ENCODE measurements at regions not wholly inside any gene's neighbourhood (a gene's known extent, or its start where the extent isn't known, plus 50 kb on each side); places are given as distances from the start of the nearest gene placed in this dataset.

DNA sequence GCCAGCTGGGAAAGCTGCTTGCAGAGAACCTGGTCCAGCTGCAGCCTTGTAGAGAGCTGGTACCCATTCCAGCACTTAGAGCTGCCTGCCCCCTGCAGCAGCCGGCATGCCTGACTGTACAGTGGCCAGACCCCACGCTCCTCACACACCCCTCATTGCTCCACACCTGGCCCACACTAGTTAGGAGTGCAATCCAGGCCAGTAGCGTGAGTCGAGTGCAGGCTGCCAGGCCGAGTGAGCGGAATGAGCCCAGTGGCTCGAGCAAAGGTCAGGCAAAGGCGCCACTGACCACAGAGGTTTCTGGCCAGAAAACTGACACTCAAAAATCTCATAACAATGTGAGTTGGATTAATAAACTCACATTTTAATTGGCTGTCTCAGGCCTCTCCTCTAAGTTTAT is 921.7 kb upstream of the KCND2 start:
- TF ChIP-seq BHLHE40 (IDR thresholded peaks at IDR 0.05; ENCODE audit: low read depth, low read length) (no peak), ELK1 (IDR thresholded peaks at IDR 0.05; ENCODE audit: borderline replicate concordance, low read depth, low read length) (no peak), FOS (IDR thresholded peaks at IDR 0.05; ENCODE audit: low read depth, low read length) (no peak), SMC3 (IDR thresholded peaks at IDR 0.05; ENCODE audit: low read depth, low read length) (no peak), MAFK (IDR thresholded peaks at IDR 0.05; ENCODE audit: low read depth, low read length) (no peak), NFE2L2 (IDR thresholded peaks at IDR 0.05; ENCODE audit: low read depth, low read length) (no peak), RAD21 (IDR thresholded peaks at IDR 0.05; ENCODE audit: low read length) (no peak), MAZ (IDR thresholded peaks at IDR 0.05; ENCODE audit: borderline replicate concordance, low read depth, low read length) (no peak)
- H2BK20ac ChIP-seq (ENCODE audit: low read depth, low read length), result no peak overlapping the region
- DNase-seq (no peak), ATAC-seq (ENCODE audit: low read depth) (no peak)
- no peak overlapping the region for H2BK5ac ChIP-seq (ENCODE audit: low read depth, low read length, poor library complexity, severe bottlenecking)
- peaks cover 12% of the 10 kb centered on the region; the same call in 1 of the 2 replicates for H3K9me3 ChIP-seq (ENCODE audit: control insufficient read depth, insufficient read depth, low read length)
- H4K91ac ChIP-seq (ENCODE audit: insufficient read depth, low read depth, low read length), result no peak overlapping the region
- H4K8ac ChIP-seq (ENCODE audit: low read depth in 2 of 2, low read length in 2 of 2), result no peak overlapping the region
- H3K9me1 ChIP-seq (ENCODE audit: insufficient read depth, low read length), result no peaks in the 10 kb centered on the region
- no TSS peak for BruUV-seq (replicated peaks)
- H2BK120ac ChIP-seq (ENCODE audit: low read depth, low read length), result no peak overlapping the region
- no peak overlapping the region for H2BK15ac ChIP-seq (ENCODE audit: low read depth, low read length)
- CTCF ChIA-PET, result no interaction called here
- no peak overlapping the region for H3K14ac ChIP-seq (replicated peaks; ENCODE audit: low read depth, low read length)
- no peak overlapping the region for H3K56ac ChIP-seq (ENCODE audit: extremely low read depth, insufficient read depth, low read length)
- H3K4ac ChIP-seq (ENCODE audit: low read depth, low read length), result no peak overlapping the region
- intact Hi-C loops (cut with micrococcal nuclease), result no loop called here
- WGBS, 2 experiments (ENCODE audit: extremely low coverage in 2 of 2, insufficient read length in 1 of 2), result no CpG with 5 or more reads among the region's 8 CpGs
- H3K36me3 ChIP-seq (ENCODE audit: control insufficient read depth, insufficient read depth, low read length), result no peaks in the 10 kb centered on the region
- no peak overlapping the region for H3K9ac ChIP-seq (ENCODE audit: low read depth, low read length)
- POLR2A ChIA-PET (ENCODE audit: unreplicated experiment), result no interaction called here
- dilution Hi-C loops (cut with HindIII; ENCODE audit: low sequenced_read_pairs, unreplicated experiment), result no loop called here
- H3K4me3 ChIP-seq (ENCODE audit: insufficient read depth, low read depth, low read length), result no peak overlapping the region
- in situ Hi-C loops (cut with MboI; ENCODE audit: low sequenced_read_pairs), result no loop called here
- no peak overlapping the region for H3K4me2 ChIP-seq (ENCODE audit: low read depth, low read length)
- H2AFZ ChIP-seq (replicated peaks; ENCODE audit: low read length, poor library complexity), result no peak overlapping the region
- no peaks in the 10 kb centered on the region for H3K4me1 ChIP-seq (ENCODE audit: control insufficient read depth, insufficient read depth, low read length)
- no peak overlapping the region for H4K5ac ChIP-seq (ENCODE audit: low read depth, low read length)
- H3K27me3 ChIP-seq (ENCODE audit: control insufficient read depth, insufficient read depth, low read length), result no peaks in the 10 kb centered on the region
- H3K18ac ChIP-seq (ENCODE audit: low read depth, low read length), result no peak overlapping the region
- H2AK5ac ChIP-seq (ENCODE audit: low read depth, low read length), result no peak overlapping the region
- no peak overlapping the region for H2AK9ac ChIP-seq (replicated peaks; ENCODE audit: low read depth, low read length, poor library complexity)
- H3K27ac ChIP-seq (ENCODE audit: insufficient read depth, low read length), result no peak overlapping the region
- H3K23ac ChIP-seq (ENCODE audit: low read depth, low read length), result no peak overlapping the region
- H3K79me1 ChIP-seq (ENCODE audit: low read depth in 1 of 2, low read length in 2 of 2), result no peaks in the 10 kb centered on the region
- H4K20me1 ChIP-seq (ENCODE audit: insufficient read depth, low read length), result no peaks in the 10 kb centered on the region

All from IMR-90 (cell line).